ENCODE measurements at regions not wholly inside any gene's neighbourhood (a gene's known extent, or its start where the extent isn't known, plus 50 kb on each side); places are given as distances from the start of the nearest gene placed in this dataset.

DNA sequence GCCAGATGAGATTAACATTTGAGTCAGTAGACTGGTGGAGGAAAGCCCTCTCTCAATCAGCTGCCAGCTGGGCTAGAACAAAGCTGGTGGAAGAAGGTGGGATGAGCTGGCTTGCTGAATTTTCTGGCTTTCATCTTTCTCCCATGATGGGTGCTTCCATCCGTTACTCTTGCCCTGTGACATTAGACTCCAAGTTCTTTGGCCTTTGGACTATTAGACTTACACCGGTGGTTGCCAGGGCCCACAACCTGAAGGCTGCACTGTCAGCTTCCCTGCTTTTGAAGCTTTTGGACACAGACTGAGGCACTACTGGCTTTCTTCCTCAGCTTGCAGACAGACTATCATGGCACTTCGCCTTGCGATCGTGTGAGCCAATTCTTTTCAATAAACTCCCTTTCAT lies 642.7 kb downstream of the TAF11L14 start:
- ATAC-seq (no peak), DNase-seq (ENCODE audit: low read depth, low spot score) (no peak)
- Histone ChIP-seq H3K9me3 (ENCODE audit: control insufficient read depth, insufficient read depth, low read depth, low read length) (no peaks in the 10 kb centered on the region), H3K36me3 (ENCODE audit: control insufficient read depth, insufficient read depth, low read length) (no peaks in the 10 kb centered on the region), H3K4me1 (ENCODE audit: control insufficient read depth, insufficient read depth, low read length) (no peaks in the 10 kb centered on the region), H3K27ac (ENCODE audit: low read length) (no peak overlapping the region), H3K4me3 (ENCODE audit: low read depth in 2 of 2, low read length in 2 of 2) (no peak overlapping the region), H3K27me3 (ENCODE audit: control insufficient read depth, insufficient read depth, low read length) (no peaks in the 10 kb centered on the region)
- in situ Hi-C loops (cut with HindIII; ENCODE audit: low pct_unique_long_range_greater_than_20kb, low sequenced_read_pairs), result loop anchor here (25.0 kb wide), 1 partner anchor 1065 kb away; the partner anchor contains the start of gene BASP1
- no TSS peak for BruUV-seq (replicated peaks)
- ChIA-PET CTCF (no interaction called here), POLR2A (no interaction called here)
- TF ChIP-seq POLR2AphosphoS5 (IDR thresholded peaks at IDR 0.05; ENCODE audit: low read depth, low read length) (no peak), TCF7L2 (IDR thresholded peaks at IDR 0.05; ENCODE audit: low read depth, low read length) (no peak), SIN3A (IDR thresholded peaks at IDR 0.05; ENCODE audit: borderline replicate concordance, insufficient read depth, low read depth, low read length) (no peak)
- TF ChIP-seq, protein P1, sequence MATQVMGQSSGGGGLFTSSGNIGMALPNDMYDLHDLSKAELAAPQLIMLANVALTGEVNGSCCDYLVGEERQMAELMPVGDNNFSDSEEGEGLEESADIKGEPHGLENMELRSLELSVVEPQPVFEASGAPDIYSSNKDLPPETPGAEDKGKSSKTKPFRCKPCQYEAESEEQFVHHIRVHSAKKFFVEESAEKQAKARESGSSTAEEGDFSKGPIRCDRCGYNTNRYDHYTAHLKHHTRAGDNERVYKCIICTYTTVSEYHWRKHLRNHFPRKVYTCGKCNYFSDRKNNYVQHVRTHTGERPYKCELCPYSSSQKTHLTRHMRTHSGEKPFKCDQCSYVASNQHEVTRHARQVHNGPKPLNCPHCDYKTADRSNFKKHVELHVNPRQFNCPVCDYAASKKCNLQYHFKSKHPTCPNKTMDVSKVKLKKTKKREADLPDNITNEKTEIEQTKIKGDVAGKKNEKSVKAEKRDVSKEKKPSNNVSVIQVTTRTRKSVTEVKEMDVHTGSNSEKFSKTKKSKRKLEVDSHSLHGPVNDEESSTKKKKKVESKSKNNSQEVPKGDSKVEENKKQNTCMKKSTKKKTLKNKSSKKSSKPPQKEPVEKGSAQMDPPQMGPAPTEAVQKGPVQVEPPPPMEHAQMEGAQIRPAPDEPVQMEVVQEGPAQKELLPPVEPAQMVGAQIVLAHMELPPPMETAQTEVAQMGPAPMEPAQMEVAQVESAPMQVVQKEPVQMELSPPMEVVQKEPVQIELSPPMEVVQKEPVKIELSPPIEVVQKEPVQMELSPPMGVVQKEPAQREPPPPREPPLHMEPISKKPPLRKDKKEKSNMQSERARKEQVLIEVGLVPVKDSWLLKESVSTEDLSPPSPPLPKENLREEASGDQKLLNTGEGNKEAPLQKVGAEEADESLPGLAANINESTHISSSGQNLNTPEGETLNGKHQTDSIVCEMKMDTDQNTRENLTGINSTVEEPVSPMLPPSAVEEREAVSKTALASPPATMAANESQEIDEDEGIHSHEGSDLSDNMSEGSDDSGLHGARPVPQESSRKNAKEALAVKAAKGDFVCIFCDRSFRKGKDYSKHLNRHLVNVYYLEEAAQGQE (IDR thresholded peaks at IDR 0.05; ENCODE audit: insufficient read depth in 1 of 2, low read depth in 2 of 2, low read length in 1 of 2), result no peak
- TF ChIP-seq, protein P2, sequence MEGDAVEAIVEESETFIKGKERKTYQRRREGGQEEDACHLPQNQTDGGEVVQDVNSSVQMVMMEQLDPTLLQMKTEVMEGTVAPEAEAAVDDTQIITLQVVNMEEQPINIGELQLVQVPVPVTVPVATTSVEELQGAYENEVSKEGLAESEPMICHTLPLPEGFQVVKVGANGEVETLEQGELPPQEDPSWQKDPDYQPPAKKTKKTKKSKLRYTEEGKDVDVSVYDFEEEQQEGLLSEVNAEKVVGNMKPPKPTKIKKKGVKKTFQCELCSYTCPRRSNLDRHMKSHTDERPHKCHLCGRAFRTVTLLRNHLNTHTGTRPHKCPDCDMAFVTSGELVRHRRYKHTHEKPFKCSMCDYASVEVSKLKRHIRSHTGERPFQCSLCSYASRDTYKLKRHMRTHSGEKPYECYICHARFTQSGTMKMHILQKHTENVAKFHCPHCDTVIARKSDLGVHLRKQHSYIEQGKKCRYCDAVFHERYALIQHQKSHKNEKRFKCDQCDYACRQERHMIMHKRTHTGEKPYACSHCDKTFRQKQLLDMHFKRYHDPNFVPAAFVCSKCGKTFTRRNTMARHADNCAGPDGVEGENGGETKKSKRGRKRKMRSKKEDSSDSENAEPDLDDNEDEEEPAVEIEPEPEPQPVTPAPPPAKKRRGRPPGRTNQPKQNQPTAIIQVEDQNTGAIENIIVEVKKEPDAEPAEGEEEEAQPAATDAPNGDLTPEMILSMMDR (IDR thresholded peaks at IDR 0.05), result no peak
- intact Hi-C loops (cut with micrococcal nuclease; ENCODE audit: unreplicated experiment), result no loop called here

DNA sequence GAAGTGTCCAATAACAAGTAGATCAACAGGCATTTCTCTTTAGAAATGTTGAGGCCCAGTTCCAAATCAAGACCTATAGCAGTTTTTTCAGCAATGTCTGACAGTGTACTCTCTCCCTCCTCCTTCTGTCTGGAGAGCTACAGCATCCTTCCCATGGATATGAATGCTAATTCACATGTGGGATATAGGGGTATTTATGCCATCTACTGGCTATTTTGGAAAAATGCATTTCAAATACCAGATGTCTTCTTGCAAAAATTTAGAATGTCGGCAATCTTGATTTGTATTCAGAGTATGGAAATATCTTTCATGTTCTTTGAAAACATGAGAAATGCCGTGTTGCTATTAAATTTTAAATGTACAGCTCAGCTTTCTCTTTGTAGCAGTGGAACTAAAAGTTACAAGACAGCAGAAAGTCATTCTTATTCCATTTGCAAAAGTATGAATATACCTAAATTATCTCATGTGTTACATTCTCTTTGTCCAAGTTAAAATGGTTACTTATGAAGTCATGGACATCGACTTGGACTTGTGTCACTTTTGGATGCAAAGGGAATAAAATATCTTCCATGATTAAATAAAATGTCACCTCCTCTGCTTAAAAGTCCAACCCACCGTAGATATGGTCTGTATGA lies 647.8 kb downstream of the TAF11L14 start:
- Histone ChIP-seq H3K36me3 (ENCODE audit: control insufficient read depth, insufficient read depth, low read length) (no peaks in the 10 kb centered on the region), H3K27ac (ENCODE audit: low read length) (no peak overlapping the region), H3K4me1 (ENCODE audit: control insufficient read depth, insufficient read depth, low read length) (no peaks in the 10 kb centered on the region), H3K9me3 (ENCODE audit: control insufficient read depth, insufficient read depth, low read depth, low read length) (no peaks in the 10 kb centered on the region), H3K27me3 (ENCODE audit: control insufficient read depth, insufficient read depth, low read length) (0 out of 2 replicates have a peak, but pooled peaks cover 2% of the 10 kb centered on the region), H3K4me3 (ENCODE audit: low read depth in 2 of 2, low read length in 2 of 2) (no peak overlapping the region)
- CTCF ChIA-PET, result interaction anchor here (1.0 kb wide), 1 partner anchor 1066 kb away, joined by 5 read pairs; no protein-coding TSS in a partner anchor
- no TSS peak for BruUV-seq (replicated peaks)
- intact Hi-C loops (cut with micrococcal nuclease; ENCODE audit: unreplicated experiment), result no loop called here
- DNase-seq (ENCODE audit: low read depth, low spot score) (peak; percentile 58), ATAC-seq (peak; percentile 87)
- in situ Hi-C loops (cut with HindIII; ENCODE audit: low pct_unique_long_range_greater_than_20kb, low sequenced_read_pairs), result loop anchor here (25.0 kb wide), 1 partner anchor 1070 kb away; the partner anchor contains the start of gene BASP1
- POLR2A ChIA-PET, result no interaction called here
- TF ChIP-seq, protein P2 (IDR thresholded peaks at IDR 0.05), result peak; percentile 66; the same call in 1 of the 2 replicates
- no peak for TF ChIP-seq TCF7L2 (IDR thresholded peaks at IDR 0.05; ENCODE audit: low read depth, low read length)
